ENCODE measurements at regions not wholly inside any gene's neighbourhood (a gene's known extent, or its start where the extent isn't known, plus 50 kb on each side); places are given as distances from the start of the nearest gene placed in this dataset.

DNA sequence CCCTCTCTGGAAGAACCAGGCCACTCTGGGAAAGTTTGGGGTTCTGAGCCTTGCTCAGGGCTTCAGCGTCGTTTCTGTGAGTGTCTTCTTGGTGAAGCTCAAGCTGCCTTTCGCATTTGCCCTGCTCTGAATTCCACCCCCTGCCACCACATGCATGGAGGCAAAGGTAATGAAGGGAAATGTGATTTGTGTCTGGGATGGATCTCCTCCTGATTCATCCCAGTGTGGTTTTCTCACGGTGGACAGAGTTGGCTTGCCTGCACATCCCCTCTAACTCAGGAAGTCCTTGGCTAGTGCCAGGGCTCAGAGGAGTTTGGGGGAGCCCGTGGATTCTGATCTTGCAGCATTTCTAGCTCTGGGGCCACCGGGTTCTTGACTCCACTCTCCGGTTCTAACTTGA lies 173.6 kb upstream of the RAB4A start:
- Histone ChIP-seq H3K27me3 (ENCODE audit: insufficient read depth) (no peaks in the 10 kb centered on the region), H4K20me1 (replicated peaks; ENCODE audit: insufficient read depth) (no peaks in the 10 kb centered on the region), H3K4me2 (no peak overlapping the region), H3K4me1 (ENCODE audit: insufficient read depth) (peaks cover 25% of the 10 kb centered on the region), H3K27ac (ENCODE audit: low read depth) (no peak overlapping the region), H3K9me2 (ENCODE audit: insufficient read depth) (peaks cover 9% of the 10 kb centered on the region; the same call in 1 of the 2 replicates), H3F3A (replicated peaks; ENCODE audit: low read depth) (peaks cover 8% of the 10 kb centered on the region), H3K4me3 (no peak overlapping the region), H3K79me2 (replicated peaks; ENCODE audit: insufficient read depth) (no peaks in the 10 kb centered on the region), H2AFZ (no peak overlapping the region), H3K36me3 (ENCODE audit: insufficient read depth) (0 out of 2 replicates have a peak, but pooled peaks cover 3% of the 10 kb centered on the region)
- Mint-ChIP-seq H3K27me3 (ENCODE audit: insufficient read depth, low read depth, poor library complexity) (peaks cover 1% of the 10 kb centered on the region), H3K27ac (peak overlapping the region; percentile 69; the same call in 1 of the 2 replicates), H3K4me1 (peaks cover 46% of the 10 kb centered on the region), H3K4me3 (no peak overlapping the region), H3K9me3 (peaks cover 6% of the 10 kb centered on the region; the same call in 2 of the 3 replicates), H3K36me3 (ENCODE audit: low read depth) (peaks cover 8% of the 10 kb centered on the region; the same call in 2 of the 3 replicates)
- no peak for ATAC-seq
- no peak for DNase-seq (ENCODE audit: low spot score)
- TF ChIP-seq ZNF114 (CRISPR knock-in tag; IDR thresholded peaks at IDR 0.05) (no peak), JUNB (IDR thresholded peaks at IDR 0.05; ENCODE audit: unreplicated experiment) (no peak), CREB1 (CRISPR knock-in tag; IDR thresholded peaks at IDR 0.05; ENCODE audit: low read depth) (no peak), POLR2AphosphoS5 (IDR thresholded peaks at IDR 0.05; ENCODE audit: low read depth) (no peak), ZNF331 (CRISPR knock-in tag; IDR thresholded peaks at IDR 0.05; ENCODE audit: low read depth) (no peak), NANOG (IDR thresholded peaks at IDR 0.05; ENCODE audit: borderline replicate concordance) (no peak), REST (IDR thresholded peaks at IDR 0.05; ENCODE audit: unreplicated experiment) (no peak), ZNF462 (CRISPR knock-in tag; IDR thresholded peaks at IDR 0.05) (no peak), EZH2 (IDR thresholded peaks at IDR 0.05; ENCODE audit: low read depth, unreplicated experiment) (no peak), CTCF (conservative IDR thresholded peaks at IDR 0.05; ENCODE audit: low read depth in 2 of 2) (no peak), ETS1 (IDR thresholded peaks at IDR 0.05) (no peak), EZH2phosphoT487 (IDR thresholded peaks at IDR 0.05; ENCODE audit: unreplicated experiment) (no peak), STAT1 (IDR thresholded peaks at IDR 0.05; ENCODE audit: unreplicated experiment) (no peak)

Measured in GM23338 (cell line).